HCT116 (cell line): ENCODE measurements at regions not wholly inside any gene's neighbourhood (a gene's known extent, or its start where the extent isn't known, plus 50 kb on each side); places are given as distances from the start of the nearest gene placed in this dataset.
"Not testable (repeated sequence)": the region's sequence is repeated elsewhere in the genome, so short reads cannot be mapped to it uniquely, and the experiment has no call there.

Experiments
- ATF3 ChIP-seq: IDR thresholded peaks from 2 replicates; pipeline ENCODE4 v1.6.1; 2012
- CTCF ChIP-seq, 3 experiments: fragments of 200-600 bp in 1 of 3; sonication (generic) in 1 of 3; IDR thresholded peaks in 2 of 3; conservative IDR thresholded peaks in 1 of 3; 2 replicates each; pipeline ENCODE4 v1.5.1; 2012 to 2017; ENCODE audit warnings: low read depth in 2 of 3, low read length in 2 of 3, antibody characterized with exemption in 1 of 3, borderline replicate concordance in 1 of 3, control low read depth in 1 of 3, mild to moderate bottlenecking in 1 of 3, mixed read lengths in 1 of 3, mixed run types in 1 of 3, moderate library complexity in 1 of 3; ENCODE audit not compliant: insufficient read depth in 1 of 3
- EGR1 ChIP-seq: IDR thresholded peaks from 2 replicates; pipeline ENCODE4 v1.6.1; 2012; ENCODE audit warnings: low read depth
- POLR2AphosphoS5 ChIP-seq: IDR thresholded peaks from 2 replicates; pipeline ENCODE4 v1.6.1; 2011; ENCODE audit warnings: mild to moderate bottlenecking, low read depth, low read length, moderate library complexity
- SP1 ChIP-seq: IDR thresholded peaks from 2 replicates; pipeline ENCODE4 v1.6.1; 2012; ENCODE audit warnings: low read depth
- SRF ChIP-seq: IDR thresholded peaks from 2 replicates; pipeline ENCODE4 v1.6.1; 2012; ENCODE audit warnings: low read depth
- ZNF274 ChIP-seq: fragments of 200-500 bp; sonication (Bioruptor generic); IDR thresholded peaks from 2 replicates; pipeline ENCODE4 v1.6.1; 2014; ENCODE audit warnings: mild to moderate bottlenecking, low read depth, low read length, inconsistent platforms

- TF ChIP-seq EGR1; ZNF274; SRF; CTCF (IDR thresholded peaks at IDR 0.05 in 2 of 3, conservative IDR thresholded peaks at IDR 0.05 in 1 of 3; ENCODE audit: borderline replicate concordance in 1 of 3, insufficient read depth in 1 of 3, low read depth in 2 of 3, low read length in 2 of 3); ATF3; SP1; POLR2AphosphoS5: not testable (repeated sequence)
Measured at GRCh38 chr14:44384601-44385293, 122.3 kb downstream of the FSCB start.
